ENCODE measurements at regions not wholly inside any gene's neighbourhood (a gene's known extent, or its start where the extent isn't known, plus 50 kb on each side); places are given as distances from the start of the nearest gene placed in this dataset.

DNA sequence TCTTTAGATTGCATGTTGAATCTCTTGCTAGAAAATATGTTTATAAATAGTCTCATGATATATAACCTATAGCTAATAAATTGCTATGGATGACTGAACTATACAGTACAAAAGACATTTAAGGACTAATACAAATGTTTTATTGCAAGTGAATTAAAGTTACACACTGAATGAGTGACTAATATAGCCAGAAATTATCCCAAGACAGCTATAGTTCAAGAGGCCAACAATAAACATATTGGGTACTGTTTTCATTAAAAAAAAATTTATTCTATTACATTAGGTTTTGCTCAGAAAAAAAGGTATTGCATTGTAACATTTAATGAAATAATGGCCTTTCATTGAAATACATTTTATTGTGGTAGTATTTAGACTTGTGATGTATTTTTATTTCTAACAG lies 819.1 kb downstream of the TRIML1 start:
- TF ChIP-seq, protein P1, sequence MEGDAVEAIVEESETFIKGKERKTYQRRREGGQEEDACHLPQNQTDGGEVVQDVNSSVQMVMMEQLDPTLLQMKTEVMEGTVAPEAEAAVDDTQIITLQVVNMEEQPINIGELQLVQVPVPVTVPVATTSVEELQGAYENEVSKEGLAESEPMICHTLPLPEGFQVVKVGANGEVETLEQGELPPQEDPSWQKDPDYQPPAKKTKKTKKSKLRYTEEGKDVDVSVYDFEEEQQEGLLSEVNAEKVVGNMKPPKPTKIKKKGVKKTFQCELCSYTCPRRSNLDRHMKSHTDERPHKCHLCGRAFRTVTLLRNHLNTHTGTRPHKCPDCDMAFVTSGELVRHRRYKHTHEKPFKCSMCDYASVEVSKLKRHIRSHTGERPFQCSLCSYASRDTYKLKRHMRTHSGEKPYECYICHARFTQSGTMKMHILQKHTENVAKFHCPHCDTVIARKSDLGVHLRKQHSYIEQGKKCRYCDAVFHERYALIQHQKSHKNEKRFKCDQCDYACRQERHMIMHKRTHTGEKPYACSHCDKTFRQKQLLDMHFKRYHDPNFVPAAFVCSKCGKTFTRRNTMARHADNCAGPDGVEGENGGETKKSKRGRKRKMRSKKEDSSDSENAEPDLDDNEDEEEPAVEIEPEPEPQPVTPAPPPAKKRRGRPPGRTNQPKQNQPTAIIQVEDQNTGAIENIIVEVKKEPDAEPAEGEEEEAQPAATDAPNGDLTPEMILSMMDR (IDR thresholded peaks at IDR 0.05): no peak
- no peak for TF ChIP-seq POLR2A (IDR thresholded peaks at IDR 0.05)

Measured in thyroid gland (tissue), 4 donors.